IPS-NIHi7 (cell line): ENCODE measurements at regions not wholly inside any gene's neighbourhood (a gene's known extent, or its start where the extent isn't known, plus 50 kb on each side); places are given as distances from the start of the nearest gene placed in this dataset.

ENCODE experiments used
- DNase-seq: peaks from one replicate; pipeline ENCODE4 v3.0.0; 2012; ENCODE audit warnings: mixed read lengths; ENCODE audit errors: extremely low spot score

- DNase-seq = no peak
Observed at GRCh38 chr11:91247009-91247735, 977.4 kb upstream of the FAT3 start.

- DNase-seq = no peak
Observed at GRCh38 chr11:91244912-91245311, 979.7 kb upstream of the FAT3 start.

GRCh38 chr11:91243630-91244029 is 981.0 kb upstream of the FAT3 start:
- no peak for DNase-seq

GRCh38 chr11:91243051-91243450 is 981.6 kb upstream of the FAT3 start:
- no peak for DNase-seq

GRCh38 chr11:91241226-91241625 is 983.4 kb upstream of the FAT3 start:
- DNase-seq = no peak

DNA sequence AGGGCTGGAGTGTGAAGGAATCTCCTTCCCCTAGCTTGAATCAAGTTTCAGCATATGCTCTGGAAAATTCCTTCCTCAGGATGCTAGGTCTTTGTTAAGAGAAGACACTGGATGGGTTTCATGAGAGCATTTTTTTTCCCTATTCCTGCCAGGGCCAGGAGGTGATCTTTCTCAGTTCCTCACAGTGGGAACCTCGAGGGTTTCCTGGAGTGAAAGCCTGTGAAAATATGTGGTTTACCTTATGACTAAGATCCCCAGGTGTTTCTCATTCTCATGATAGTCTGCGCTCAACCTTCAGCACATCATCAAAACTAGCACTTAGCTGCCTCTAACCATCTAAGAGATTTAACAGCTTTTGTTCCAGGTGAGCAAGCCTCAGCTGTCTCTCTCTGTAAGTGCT is 985.3 kb upstream of the FAT3 start:
- DNase-seq = no peak

- no peak for DNase-seq
Observed at GRCh38 chr11:91231226-91231625, 993.4 kb upstream of the FAT3 start.

DNA sequence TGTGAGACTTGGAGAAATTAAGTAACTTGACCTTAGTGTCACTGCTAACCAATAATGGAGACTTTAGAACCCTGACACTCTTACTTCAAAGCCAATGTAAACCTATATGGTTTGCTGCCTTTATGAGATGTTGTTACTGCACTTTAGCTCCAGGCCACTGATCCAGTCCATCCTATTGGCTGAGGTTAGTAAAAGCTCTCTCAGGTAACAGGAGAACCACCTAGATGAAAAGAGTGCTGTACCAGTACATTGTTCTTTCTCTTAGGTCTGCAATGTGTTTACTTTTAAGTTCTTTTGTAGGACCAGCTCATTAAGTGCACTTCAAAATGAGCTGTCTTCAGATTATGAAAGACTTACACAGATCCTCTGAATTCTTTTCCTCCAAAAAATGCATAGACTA is 994.0 kb upstream of the FAT3 start:
- no peak for DNase-seq

DNA sequence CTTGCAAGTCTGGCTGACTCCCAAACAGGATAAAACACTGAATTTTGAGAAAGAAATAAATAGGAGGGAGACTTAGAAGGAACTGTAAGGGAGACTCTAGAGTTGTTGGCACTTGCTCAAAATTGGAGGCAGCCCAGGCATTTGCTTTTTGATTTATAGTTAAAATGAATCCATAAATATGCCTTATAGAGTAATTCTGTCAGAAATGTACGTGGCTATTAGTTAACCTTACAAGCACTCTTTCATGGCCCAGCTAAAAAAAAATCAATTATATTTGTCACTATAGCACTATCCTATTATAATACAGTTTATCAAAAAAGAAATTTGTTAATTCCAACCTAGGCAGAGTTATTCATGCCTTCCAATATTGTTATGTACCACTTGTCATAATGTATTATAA is 1000.0 kb upstream of the CHORDC1 start:
- no peak for DNase-seq

DNA sequence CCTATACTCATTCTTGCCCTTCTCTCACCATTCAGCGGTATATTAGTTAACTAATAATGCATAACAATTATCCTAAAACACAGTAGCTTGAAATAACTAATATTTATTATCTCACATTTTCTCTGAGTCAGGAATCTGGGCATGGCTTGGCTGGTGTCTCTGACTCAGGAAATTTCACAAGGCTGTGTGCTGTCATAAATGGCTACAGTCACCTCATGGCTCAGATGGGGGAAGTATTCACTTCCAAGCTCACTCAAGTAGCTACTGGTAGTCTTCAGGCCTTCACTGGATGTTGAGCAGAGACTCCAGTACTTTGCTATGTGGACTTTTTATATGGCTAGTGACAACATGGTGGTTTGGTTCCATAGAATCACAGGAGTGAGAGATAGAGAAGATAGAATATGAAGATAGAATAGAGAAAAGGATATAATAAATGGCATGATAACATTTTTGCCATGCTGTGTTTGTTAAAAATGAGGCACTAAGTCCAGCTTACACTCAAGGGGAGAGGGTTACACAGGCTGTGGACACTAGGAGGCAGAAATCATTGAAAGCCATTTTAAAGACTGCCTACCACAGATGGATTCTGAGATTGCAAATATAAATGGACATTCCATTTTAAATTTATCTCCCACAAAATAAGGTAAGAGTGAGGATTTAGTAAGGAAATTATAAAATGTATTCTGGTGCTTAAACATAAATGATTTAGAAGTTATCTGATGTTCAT is 997.8 kb upstream of the CHORDC1 start:
- no peak for DNase-seq

DNA sequence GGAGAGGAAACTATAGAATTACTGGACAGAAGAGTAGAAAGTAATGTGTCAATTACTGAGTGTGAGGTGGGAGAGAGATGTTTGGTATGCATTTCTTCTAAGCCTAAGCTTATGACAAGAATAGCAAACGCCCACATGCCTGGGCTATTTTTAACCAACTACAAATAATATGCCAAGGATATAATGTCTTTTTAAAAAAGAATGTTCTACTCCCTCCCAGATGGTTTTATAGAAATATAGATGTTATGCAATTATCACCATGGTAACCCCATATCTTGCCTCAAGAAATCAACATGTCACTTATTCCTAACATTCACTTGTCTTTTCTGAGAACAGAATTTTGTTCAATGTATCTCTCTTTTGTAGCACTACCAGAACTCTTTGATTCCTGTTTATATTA is 996.7 kb upstream of the CHORDC1 start:
- no peak for DNase-seq

GRCh38 chr11:91209751-91210150 is 986.9 kb upstream of the CHORDC1 start:
- no peak for DNase-seq

DNA sequence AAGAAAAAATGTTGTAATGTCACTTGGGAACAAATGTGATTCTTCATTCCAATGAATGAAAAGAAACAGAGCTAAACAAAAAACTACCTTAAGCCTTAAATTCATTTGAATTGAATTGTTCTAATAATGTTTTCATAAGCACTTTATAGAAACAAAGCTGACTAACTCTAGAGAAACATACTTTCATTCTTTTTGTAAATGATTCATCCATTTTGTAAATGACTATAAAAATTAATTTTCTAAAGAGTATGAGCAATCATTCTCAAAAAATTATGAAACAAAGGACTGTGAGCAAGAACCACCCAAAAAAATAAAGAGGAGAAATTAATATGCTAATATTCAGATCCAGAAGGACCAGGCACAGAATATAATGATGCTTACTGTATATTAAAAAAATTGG is 986.5 kb upstream of the CHORDC1 start:
- no peak for DNase-seq

DNA sequence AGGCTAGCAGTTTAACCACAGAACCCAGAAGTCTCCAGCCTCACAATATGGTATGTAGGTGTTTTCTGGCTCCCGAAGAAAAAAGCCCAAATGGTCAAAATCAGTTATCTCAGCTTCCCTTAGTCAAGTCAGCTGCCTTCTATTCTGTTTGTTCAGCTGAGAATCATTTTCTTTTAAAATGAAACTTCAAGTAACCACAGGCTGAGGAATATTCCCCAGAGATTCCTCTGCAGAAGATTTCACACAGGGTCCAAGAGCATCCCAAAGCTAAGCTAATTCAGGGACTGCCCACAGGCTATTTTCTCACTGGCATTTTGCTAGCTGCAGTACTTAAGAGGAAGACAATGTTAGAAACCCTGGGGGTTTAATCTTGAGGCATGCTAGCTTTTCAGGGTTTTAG is 977.0 kb upstream of the CHORDC1 start:
- DNase-seq = no peak

- DNase-seq = no peak
Observed at GRCh38 chr11:91194546-91194945, 971.7 kb upstream of the CHORDC1 start.

DNA sequence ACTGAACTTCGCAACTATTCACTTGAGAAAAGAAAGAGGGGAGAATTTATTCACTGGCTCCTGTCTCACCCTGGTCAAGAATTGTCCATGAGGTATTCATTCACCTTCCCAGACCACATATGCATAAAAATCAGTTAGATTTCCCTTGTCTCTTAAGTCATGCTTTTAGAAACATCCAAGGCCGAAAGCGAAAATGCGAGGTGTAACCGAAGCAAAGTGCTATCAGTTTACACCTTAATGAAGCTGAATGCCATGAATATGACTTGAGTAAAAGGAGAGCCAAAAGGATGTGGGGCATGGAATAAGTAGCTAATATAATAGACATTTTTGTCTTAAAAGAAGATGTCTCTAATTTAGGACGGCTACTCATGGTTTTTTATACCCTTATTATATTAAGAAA is 965.6 kb upstream of the CHORDC1 start:
- no peak for DNase-seq

GRCh38 chr11:91187314-91187713 is 964.5 kb upstream of the CHORDC1 start:
- no peak for DNase-seq

DNA sequence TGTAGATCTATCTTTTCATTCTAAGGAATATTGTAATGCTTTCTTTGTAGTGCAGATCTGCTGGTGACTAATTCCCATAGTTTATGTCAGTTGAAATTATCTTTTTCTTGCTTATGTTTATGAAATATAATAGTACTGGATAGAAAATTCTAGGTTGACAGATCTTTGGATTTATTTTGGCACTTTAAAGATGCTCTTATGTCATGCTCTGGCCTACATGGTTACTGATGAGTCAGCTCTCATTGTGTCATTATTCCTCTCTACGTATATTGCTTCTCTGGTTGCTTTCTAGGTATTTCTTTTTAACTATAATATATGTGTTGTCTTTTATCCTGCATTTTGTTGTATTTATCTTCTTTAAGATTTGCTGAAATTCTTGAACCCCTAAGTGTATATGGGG is 955.5 kb upstream of the CHORDC1 start:
- DNase-seq = no peak

DNA sequence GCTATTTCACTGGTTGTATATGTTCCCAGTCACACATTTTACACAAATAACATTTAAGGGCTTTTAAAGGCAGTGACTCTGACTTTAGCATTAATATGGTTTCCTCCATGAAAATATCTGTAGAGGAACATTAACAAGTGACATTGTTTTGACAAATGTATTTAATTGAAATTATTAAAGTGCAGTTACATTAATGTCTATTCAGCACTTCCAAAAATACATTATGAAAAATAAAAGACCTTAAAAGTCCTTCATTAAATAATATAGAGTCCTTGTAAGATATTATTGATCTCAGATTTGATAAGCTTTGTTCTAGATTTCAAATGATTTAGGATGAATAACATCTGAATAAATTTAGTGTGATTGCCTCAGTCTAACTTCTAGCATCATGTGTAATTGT is 951.9 kb upstream of the CHORDC1 start:
- DNase-seq = no peak

GRCh38 chr11:91174193-91174592 is 951.3 kb upstream of the CHORDC1 start:
- DNase-seq = no peak

DNA sequence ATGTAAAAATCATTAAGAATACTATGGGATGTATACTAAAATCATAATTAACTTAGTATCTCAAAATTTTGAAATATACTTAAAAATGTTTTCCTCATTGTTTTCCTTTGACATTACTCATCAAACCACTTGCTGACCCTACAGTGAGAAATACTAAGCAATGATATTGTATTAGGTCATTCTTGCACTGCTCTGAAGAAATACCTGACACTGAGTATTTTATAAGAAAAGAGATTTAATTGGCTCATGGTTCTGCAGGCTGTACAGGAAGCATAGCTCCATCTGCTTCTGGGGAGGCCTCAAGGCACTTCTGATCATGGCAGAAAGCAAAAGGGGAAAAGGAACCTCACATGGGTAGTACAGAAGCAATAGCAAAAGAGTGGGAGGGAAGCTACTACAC is 950.9 kb upstream of the CHORDC1 start:
- DNase-seq = no peak

GRCh38 chr11:91170711-91171110 is 947.9 kb upstream of the CHORDC1 start:
- no peak for DNase-seq

DNA sequence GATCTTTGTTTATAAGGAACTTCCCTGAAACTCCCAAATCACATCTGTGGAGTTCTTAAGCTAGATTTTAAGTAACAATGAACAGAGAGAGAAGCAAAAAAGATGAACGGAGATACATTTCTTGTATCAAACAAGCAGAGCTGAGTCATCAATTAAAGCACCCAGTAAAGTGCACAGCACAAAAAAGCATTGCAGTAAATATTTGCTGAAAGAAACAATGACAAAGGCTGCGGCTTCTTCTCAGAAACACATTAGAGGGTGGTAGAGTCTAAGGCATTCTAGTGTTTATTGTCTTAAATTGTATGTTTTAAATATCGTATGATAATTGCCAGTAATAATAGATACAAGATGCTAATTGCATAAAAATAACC is 941.6 kb upstream of the CHORDC1 start:
- no peak for DNase-seq
